WTC11 (cell line): ENCODE measurements at regions not wholly inside any gene's neighbourhood (a gene's known extent, or its start where the extent isn't known, plus 50 kb on each side); places are given as distances from the start of the nearest gene placed in this dataset.

Experiments
- CTCF ChIP-seq: fragments of 200-600 bp; IDR thresholded peaks from 2 replicates; pipeline ENCODE4 v1.8.0; 2022; ENCODE audit warnings: antibody characterized with exemption
- ESRRA ChIP-seq: sonication (generic); formaldehyde crosslinking; IDR thresholded peaks from 2 replicates; pipeline ENCODE4 v1.8.1; 2022; ENCODE audit warnings: mild to moderate bottlenecking, missing genetic modification reagents, borderline replicate concordance
- PRDM15 ChIP-seq: sonication (generic); formaldehyde crosslinking; IDR thresholded peaks from 2 replicates; pipeline ENCODE4 v1.8.0; 2022; ENCODE audit warnings: missing genetic modification reagents
- SP1 ChIP-seq: sonication (generic); formaldehyde crosslinking; conservative IDR thresholded peaks from 2 replicates; pipeline ENCODE4 v1.8.1; 2022; ENCODE audit warnings: missing genetic modification reagents
- USF1 ChIP-seq: sonication (generic); formaldehyde crosslinking; IDR thresholded peaks from 2 replicates; pipeline ENCODE4 v1.8.0; 2022; ENCODE audit warnings: mild to moderate bottlenecking, missing genetic modification reagents

- TF ChIP-seq PRDM15 (CRISPR knock-in tag) (no peak), CTCF (no peak), SP1 (CRISPR knock-in tag) (no peak), ESRRA (CRISPR knock-in tag) (no peak), USF1 (no peak)
Measured at GRCh38 chr9:17005056-17005823, 129.6 kb upstream of the CNTLN start.
